HCT116 (cell line): ENCODE measurements at regions not wholly inside any gene's neighbourhood (a gene's known extent, or its start where the extent isn't known, plus 50 kb on each side); places are given as distances from the start of the nearest gene placed in this dataset.

Experiments
- ATAC-seq: fragments of 200-7000 bp; cut with Tn5 transposase; 2 replicates; pipeline ENCODE4 v1.9.1; 2020; ENCODE audit warnings: mild to moderate bottlenecking, moderate library complexity
- BruUV-seq: library from RNA; stranded (reverse); fragments of 400-500 nt; replicated peaks from 2 replicates; lab custom pipeline; 2021; lab: Mats Ljungman, UMichigan
- CTCF ChIA-PET: fragments of 300-600 bp; sonication (Branson Sonifier 250); formaldehyde crosslinking; loops from one replicate; lab custom pipeline; 2021; ENCODE audit warnings: antibody characterized with exemption; lab: Charles Lee
- POLR2A ChIA-PET: fragments of 300-600, 350-600 bp; sonication (Branson Sonifier 250); formaldehyde crosslinking; loops from one replicate; lab custom pipeline; 2021; ENCODE audit warnings: antibody characterized with exemption; lab: Charles Lee
- RAD21 ChIA-PET, 2 experiments: fragments of 300-600 bp; sonication (Branson Sonifier 250); formaldehyde crosslinking; loops; one replicate each; lab custom pipeline; 2023; ENCODE audit warnings: low total read pairs in 2 of 2; ENCODE audit not compliant: uncharacterized antibody in 2 of 2, unreplicated experiment in 2 of 2, low non-redundant PET in 1 of 2; lab: Charles Lee
- DNase-seq: peaks from one replicate; pipeline ENCODE4 v3.0.0-alpha.2; 2010; ENCODE audit warnings: low read depth, low spot score
- H2AFZ ChIP-seq: fragments of 200-600 bp; shearing (Covaris generic), sonication (generic); 2 replicates; pipeline ENCODE4 v1.6.1; 2017; ENCODE audit warnings: low read depth, mixed run types, mixed read lengths, antibody characterized with exemption, low read length; ENCODE audit not compliant: poor library complexity, severe bottlenecking
- H3K27ac ChIP-seq: 2 replicates; pipeline ENCODE4 v1.5.1; 2012; ENCODE audit warnings: low read depth, low read length
- H3K27me3 ChIP-seq: fragments of 200-600 bp; sonication (generic); 2 replicates; pipeline ENCODE4 v1.6.1; 2016; ENCODE audit warnings: mixed run types, low read length, mixed read lengths; ENCODE audit not compliant: insufficient read depth
- H3K36me3 ChIP-seq, 2 experiments: fragments of 200-500 bp in 1 of 2; fragments of 200-600 bp in 1 of 2; sonication (Bioruptor generic) in 1 of 2; sonication (generic) in 1 of 2; 2 replicates each; pipeline versions ENCODE4 v1.5.1 to v1.6.1; 2014 to 2016; ENCODE audit warnings: low read length in 2 of 2, inconsistent platforms in 1 of 2, mixed read lengths in 1 of 2, mixed run types in 1 of 2; ENCODE audit not compliant: insufficient read depth in 2 of 2, control insufficient read depth in 1 of 2
- H3K4me1 ChIP-seq, 2 experiments: fragments of 200-600 bp in 1 of 2; sonication (generic) in 1 of 2; 2 replicates each; pipeline versions ENCODE4 v1.5.1 to v1.6.1; 2012 to 2017; ENCODE audit warnings: low read length in 2 of 2, inconsistent platforms in 1 of 2, mild to moderate bottlenecking in 1 of 2, mixed read lengths in 1 of 2, mixed run types in 1 of 2, moderate library complexity in 1 of 2; ENCODE audit not compliant: insufficient read depth in 2 of 2, control insufficient read depth in 1 of 2
- H3K4me2 ChIP-seq: fragments of 200-600 bp; sonication (generic); 2 replicates; pipeline ENCODE4 v1.6.1; 2017; ENCODE audit warnings: mixed run types, low read length, mixed read lengths
- H3K4me3 ChIP-seq, 2 experiments: fragments of 200-600 bp in 1 of 2; sonication (generic) in 1 of 2; replicated peaks in 1 of 2; 2 replicates each; pipeline ENCODE4 v1.5.1; 2011 to 2016; ENCODE audit warnings: low read length in 2 of 2, control low read depth in 1 of 2, low read depth in 1 of 2, mild to moderate bottlenecking in 1 of 2, mixed read lengths in 1 of 2, mixed run types in 1 of 2
- H3K79me2 ChIP-seq: fragments of 200-600 bp; sonication (generic); 2 replicates; pipeline ENCODE4 v1.6.1; 2017; ENCODE audit warnings: mild to moderate bottlenecking, mixed run types, low read length, moderate library complexity, mixed read lengths; ENCODE audit not compliant: insufficient read depth
- H3K9ac ChIP-seq: fragments of 200-600 bp; sonication (generic); 2 replicates; pipeline ENCODE4 v1.6.1; 2016; ENCODE audit warnings: low read length, mixed read lengths
- H3K9me2 ChIP-seq: fragments of 200-600 bp; sonication (generic), shearing (Covaris generic); 2 replicates; pipeline ENCODE4 v1.6.1; 2017; ENCODE audit warnings: mixed run types, mild to moderate bottlenecking, moderate library complexity; ENCODE audit not compliant: insufficient read depth
- H3K9me3 ChIP-seq, 2 experiments: fragments of 200-500 bp in 1 of 2; fragments of 200-600 bp in 1 of 2; sonication (Bioruptor generic) in 1 of 2; sonication (generic) in 1 of 2; 2 replicates each; pipeline ENCODE4 v1.6.1; 2014 to 2017; ENCODE audit warnings: low read length in 2 of 2, mixed read lengths in 2 of 2, inconsistent platforms in 1 of 2, low read depth in 1 of 2, mild to moderate bottlenecking in 1 of 2, mixed run types in 1 of 2, moderate library complexity in 1 of 2; ENCODE audit not compliant: control insufficient read depth in 1 of 2, insufficient read depth in 1 of 2
- H4K20me1 ChIP-seq: fragments of 200-600 bp; sonication (generic), shearing (Covaris generic); 2 replicates; pipeline ENCODE4 v1.6.1; 2017; ENCODE audit warnings: mixed run types, mild to moderate bottlenecking, moderate library complexity; ENCODE audit not compliant: insufficient read depth
- ATF3 ChIP-seq: IDR thresholded peaks from 2 replicates; pipeline ENCODE4 v1.6.1; 2012
- CBX3 ChIP-seq: IDR thresholded peaks from 2 replicates; pipeline ENCODE4 v1.6.1; 2012; ENCODE audit warnings: low read depth
- ELF1 ChIP-seq: IDR thresholded peaks from 2 replicates; pipeline ENCODE4 v1.6.1; 2012; ENCODE audit warnings: low read depth, borderline replicate concordance
- EZH2 ChIP-seq: fragments of 200-600 bp; sonication (generic); IDR thresholded peaks from 2 replicates; pipeline ENCODE4 v1.6.1; 2017; ENCODE audit warnings: antibody characterized with exemption, mixed run types
- FOSL1 ChIP-seq: IDR thresholded peaks from 2 replicates; pipeline ENCODE4 v1.6.1; 2012; ENCODE audit warnings: low read depth
- JUND ChIP-seq: IDR thresholded peaks from 2 replicates; pipeline ENCODE4 v1.6.1; 2012
- POLR2AphosphoS5 ChIP-seq: IDR thresholded peaks from 2 replicates; pipeline ENCODE4 v1.6.1; 2011; ENCODE audit warnings: mild to moderate bottlenecking, low read depth, low read length, moderate library complexity
- SIN3A ChIP-seq: IDR thresholded peaks from 2 replicates; pipeline ENCODE4 v1.6.1; 2012; ENCODE audit warnings: low read depth
- SP1 ChIP-seq: IDR thresholded peaks from 2 replicates; pipeline ENCODE4 v1.6.1; 2012; ENCODE audit warnings: low read depth
- YY1 ChIP-seq: IDR thresholded peaks from 2 replicates; pipeline ENCODE4 v1.6.1; 2011; ENCODE audit warnings: low read length, low read depth, moderate library complexity, mild to moderate bottlenecking; ENCODE audit not compliant: insufficient replicate concordance; ENCODE audit errors: extremely low read depth
- ZFX ChIP-seq: fragments of 450-650 bp; IDR thresholded peaks from 2 replicates; pipeline ENCODE4 v1.6.1; 2017
- ZNF274 ChIP-seq: fragments of 200-500 bp; sonication (Bioruptor generic); IDR thresholded peaks from 2 replicates; pipeline ENCODE4 v1.6.1; 2014; ENCODE audit warnings: mild to moderate bottlenecking, low read depth, low read length, inconsistent platforms
- intact Hi-C: fragments of 100-400 bp; cut with micrococcal nuclease; formaldehyde crosslinking; loops from 2 replicates; pipeline ENCODE4 v1.10.0; 2022
- TF ChIP-seq, protein P1 (sequence below): IDR thresholded peaks from 2 replicates; pipeline ENCODE4 v1.6.1; 2012; ENCODE audit warnings: low read depth

DNA sequence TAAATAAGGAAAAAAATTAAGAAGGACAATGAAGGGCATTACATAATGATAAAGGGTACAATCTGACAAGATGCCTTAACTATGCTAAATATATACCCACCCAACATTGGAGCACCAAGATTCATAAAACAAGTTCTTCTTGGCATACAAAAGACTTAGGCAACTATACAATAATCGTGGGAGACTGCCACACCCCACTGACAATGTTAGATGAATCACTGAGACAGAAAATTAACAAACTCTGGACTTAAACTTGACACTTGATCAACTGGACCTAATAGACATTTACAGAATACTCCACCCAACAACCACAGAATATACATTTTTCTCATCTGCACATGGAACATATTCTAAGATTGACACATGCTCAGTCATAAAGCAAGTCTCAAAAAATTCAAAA is 53.2 kb upstream of the IGSF11 start:
- H3K4me3 ChIP-seq, result no peak overlapping the region
- H3K27me3 ChIP-seq, result no peaks in the 10 kb centered on the region
- H3K27ac ChIP-seq, result no peak overlapping the region
- no peak overlapping the region for H3K4me2 ChIP-seq
- BruUV-seq, result no TSS peak
- no peaks in the 10 kb centered on the region for H3K79me2 ChIP-seq
- H3K36me3 ChIP-seq, result no peaks in the 10 kb centered on the region
- H3K4me1 ChIP-seq, result peaks cover 4 to 15% of the 10 kb centered on the region in 2 experiments; a peak in 3 of 4 replicates
- no peaks in the 10 kb centered on the region for H4K20me1 ChIP-seq
- no peak for DNase-seq
- H3K9me2 ChIP-seq, result no peaks in the 10 kb centered on the region
- TF ChIP-seq, protein P1, sequence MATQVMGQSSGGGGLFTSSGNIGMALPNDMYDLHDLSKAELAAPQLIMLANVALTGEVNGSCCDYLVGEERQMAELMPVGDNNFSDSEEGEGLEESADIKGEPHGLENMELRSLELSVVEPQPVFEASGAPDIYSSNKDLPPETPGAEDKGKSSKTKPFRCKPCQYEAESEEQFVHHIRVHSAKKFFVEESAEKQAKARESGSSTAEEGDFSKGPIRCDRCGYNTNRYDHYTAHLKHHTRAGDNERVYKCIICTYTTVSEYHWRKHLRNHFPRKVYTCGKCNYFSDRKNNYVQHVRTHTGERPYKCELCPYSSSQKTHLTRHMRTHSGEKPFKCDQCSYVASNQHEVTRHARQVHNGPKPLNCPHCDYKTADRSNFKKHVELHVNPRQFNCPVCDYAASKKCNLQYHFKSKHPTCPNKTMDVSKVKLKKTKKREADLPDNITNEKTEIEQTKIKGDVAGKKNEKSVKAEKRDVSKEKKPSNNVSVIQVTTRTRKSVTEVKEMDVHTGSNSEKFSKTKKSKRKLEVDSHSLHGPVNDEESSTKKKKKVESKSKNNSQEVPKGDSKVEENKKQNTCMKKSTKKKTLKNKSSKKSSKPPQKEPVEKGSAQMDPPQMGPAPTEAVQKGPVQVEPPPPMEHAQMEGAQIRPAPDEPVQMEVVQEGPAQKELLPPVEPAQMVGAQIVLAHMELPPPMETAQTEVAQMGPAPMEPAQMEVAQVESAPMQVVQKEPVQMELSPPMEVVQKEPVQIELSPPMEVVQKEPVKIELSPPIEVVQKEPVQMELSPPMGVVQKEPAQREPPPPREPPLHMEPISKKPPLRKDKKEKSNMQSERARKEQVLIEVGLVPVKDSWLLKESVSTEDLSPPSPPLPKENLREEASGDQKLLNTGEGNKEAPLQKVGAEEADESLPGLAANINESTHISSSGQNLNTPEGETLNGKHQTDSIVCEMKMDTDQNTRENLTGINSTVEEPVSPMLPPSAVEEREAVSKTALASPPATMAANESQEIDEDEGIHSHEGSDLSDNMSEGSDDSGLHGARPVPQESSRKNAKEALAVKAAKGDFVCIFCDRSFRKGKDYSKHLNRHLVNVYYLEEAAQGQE, result no peak
- no peak for TF ChIP-seq JUND
- TF ChIP-seq ZFX, result no peak
- TF ChIP-seq CBX3, result no peak
- TF ChIP-seq POLR2AphosphoS5, result no peak
- TF ChIP-seq FOSL1, result no peak
- no peak for TF ChIP-seq YY1
- no peak for TF ChIP-seq ZNF274
- TF ChIP-seq EZH2, result no peak
- no peak for TF ChIP-seq SIN3A
- no peak for TF ChIP-seq ELF1
- no peak for TF ChIP-seq SP1
- no peak for TF ChIP-seq ATF3
- H3K9me3 ChIP-seq, result no peaks in the 10 kb centered on the region
- ChIA-PET RAD21 (no interaction called here), POLR2A (no interaction called here), CTCF (interaction anchor here (12.6 kb wide), 1 partner anchor 204 kb away, joined by 268 read pairs; no protein-coding TSS in a partner anchor)
- no peak overlapping the region for H2AFZ ChIP-seq
- no peak overlapping the region for H3K9ac ChIP-seq
- intact Hi-C loops, result no loop called here
- ATAC-seq, result no peak
